HEK293T (cell line): ENCODE measurements at regions not wholly inside any gene's neighbourhood (a gene's known extent, or its start where the extent isn't known, plus 50 kb on each side); places are given as distances from the start of the nearest gene placed in this dataset.

Experiments
- BHLHE40 ChIP-seq: fragments of 450-650 bp; IDR thresholded peaks from 2 replicates; pipeline ENCODE4 v1.6.1; 2016; ENCODE audit warnings: mild to moderate bottlenecking, moderate library complexity, borderline replicate concordance
- CTBP1 ChIP-seq: fragments of 450-650 bp; IDR thresholded peaks from 2 replicates; pipeline ENCODE4 v1.6.1; 2016; ENCODE audit warnings: borderline replicate concordance
- ELF4 ChIP-seq: fragments of 450-650 bp; IDR thresholded peaks from 2 replicates; pipeline ENCODE4 v1.6.1; 2017; ENCODE audit warnings: antibody characterized with exemption
- FOXA1 ChIP-seq: fragments of 450-650 bp; IDR thresholded peaks from 2 replicates; pipeline ENCODE4 v1.6.1; 2016; ENCODE audit warnings: mild to moderate bottlenecking
- FOXK2 ChIP-seq: fragments of 450-650 bp; IDR thresholded peaks from 2 replicates; pipeline ENCODE4 v1.6.1; 2016; ENCODE audit warnings: mild to moderate bottlenecking
- FOXM1 ChIP-seq: fragments of 450-650 bp; IDR thresholded peaks from 2 replicates; pipeline ENCODE4 v1.6.1; 2017; ENCODE audit warnings: mild to moderate bottlenecking, borderline replicate concordance
- LEF1 ChIP-seq: fragments of 450-650 bp; IDR thresholded peaks from 2 replicates; pipeline ENCODE4 v1.6.1; 2017; ENCODE audit warnings: mild to moderate bottlenecking, borderline replicate concordance
- NFRKB ChIP-seq: fragments of 450-650 bp; IDR thresholded peaks from 2 replicates; pipeline ENCODE4 v1.6.1; 2016; ENCODE audit warnings: mild to moderate bottlenecking, moderate library complexity
- SUZ12 ChIP-seq: fragments of 450-650 bp; IDR thresholded peaks from 2 replicates; pipeline ENCODE4 v1.6.1; 2016; ENCODE audit warnings: mild to moderate bottlenecking
- TARDBP ChIP-seq: fragments of 450-650 bp; IDR thresholded peaks from 2 replicates; pipeline ENCODE4 v1.6.1; 2016
- ZNF384 ChIP-seq: fragments of 450-650 bp; IDR thresholded peaks from 2 replicates; pipeline ENCODE4 v1.6.1; 2016

DNA sequence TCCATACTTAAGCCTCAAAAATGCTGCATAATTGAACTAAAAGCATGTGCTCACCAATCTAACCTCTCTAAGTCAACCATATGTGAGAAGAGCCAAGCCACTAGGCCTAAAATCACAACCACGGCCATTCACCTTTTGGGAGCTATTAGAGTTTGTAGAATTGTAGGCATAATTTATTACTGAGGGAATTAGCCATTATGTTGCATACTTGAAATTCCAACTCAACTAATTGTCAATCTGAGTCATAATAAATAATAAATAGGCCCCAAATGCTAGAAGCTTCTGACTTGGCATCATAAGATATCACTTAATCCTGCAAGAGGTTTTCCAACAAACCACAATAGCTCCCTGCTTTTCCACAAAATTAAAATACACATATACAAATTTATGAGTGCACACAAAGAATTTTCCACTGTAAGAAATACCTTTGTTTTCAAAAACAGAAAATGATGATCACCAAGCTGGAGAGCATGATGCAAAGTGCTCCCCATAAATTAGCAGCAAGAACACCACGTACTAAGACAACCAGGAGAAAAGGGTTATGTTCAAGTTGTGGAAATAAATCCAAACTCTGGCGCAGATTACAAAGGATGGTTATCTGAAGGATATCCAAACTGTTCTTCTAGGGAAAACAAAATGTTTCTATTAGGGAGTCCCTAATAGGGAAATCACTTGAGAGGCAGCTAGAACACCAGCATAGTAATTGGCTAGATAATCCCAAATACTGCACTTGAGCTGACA is 250.0 kb upstream of the SLC30A5 start:
- TF ChIP-seq SUZ12 (no peak), FOXM1 (no peak), FOXA1 (no peak), BHLHE40 (no peak), TARDBP (no peak), LEF1 (no peak), FOXK2 (no peak), ZNF384 (no peak), NFRKB (no peak), ELF4 (no peak), CTBP1 (no peak)
